Neural cell (in vitro differentiated cells): ENCODE measurements at regions not wholly inside any gene's neighbourhood (a gene's known extent, or its start where the extent isn't known, plus 50 kb on each side); places are given as distances from the start of the nearest gene placed in this dataset.

Experiments used
- H2AFZ ChIP-seq: fragments of 200-600, 300-800 bp; sonication (generic), shearing (Covaris generic); 2 replicates; pipeline ENCODE4 v1.6.0; 2014; ENCODE audit warnings: low read depth, mild to moderate bottlenecking, antibody characterized with exemption, low read length, moderate library complexity
- H3F3A ChIP-seq: fragments of 200-600 bp; shearing (Covaris generic); 2 replicates; pipeline ENCODE4 v1.6.1; 2016; ENCODE audit warnings: mild to moderate bottlenecking, moderate library complexity, mixed read lengths, antibody characterized with exemption, low read length; ENCODE audit not compliant: insufficient read depth, poor library complexity, severe bottlenecking
- H3K27ac ChIP-seq: fragments of 200-600, 300-800 bp; sonication (generic), shearing (Covaris generic); 2 replicates; pipeline ENCODE4 v1.5.1; 2014; ENCODE audit warnings: mild to moderate bottlenecking, low read length, moderate library complexity
- H3K27me3 ChIP-seq: fragments of 300-800, 200-600 bp; sonication (generic), shearing (Covaris generic); 2 replicates; pipeline ENCODE4 v1.6.0; 2014; ENCODE audit warnings: mild to moderate bottlenecking, low read depth, low read length, moderate library complexity; ENCODE audit not compliant: insufficient read depth
- H3K36me3 ChIP-seq: fragments of 300-800, 200-600 bp; sonication (generic), shearing (Covaris generic); 2 replicates; pipeline ENCODE4 v1.5.1; 2014; ENCODE audit warnings: mild to moderate bottlenecking, antibody characterized with exemption, low read length, moderate library complexity; ENCODE audit not compliant: insufficient read depth
- H3K4me2 ChIP-seq: fragments of 300-800, 200-600 bp; sonication (generic), shearing (Covaris generic); 2 replicates; pipeline ENCODE4 v1.6.0; 2014; ENCODE audit warnings: mild to moderate bottlenecking, low read length
- H3K4me3 ChIP-seq: fragments of 300-800, 200-600 bp; sonication (generic), shearing (Covaris generic); 2 replicates; pipeline ENCODE4 v1.5.1; 2014; ENCODE audit warnings: mild to moderate bottlenecking, low read length, moderate library complexity
- H3K79me2 ChIP-seq: fragments of 200-600 bp; shearing (Covaris generic); replicated peaks from 2 replicates; pipeline ENCODE4 v1.6.0; 2014; ENCODE audit warnings: mild to moderate bottlenecking, low read length, moderate library complexity; ENCODE audit not compliant: insufficient read depth
- H3K9ac ChIP-seq: fragments of 300-800, 200-600 bp; sonication (generic), shearing (Covaris generic); 2 replicates; pipeline ENCODE4 v1.6.1; 2016; ENCODE audit warnings: mild to moderate bottlenecking, low read length, mixed read lengths
- H3K9me2 ChIP-seq: fragments of 200-600 bp; shearing (Covaris generic); 2 replicates; pipeline ENCODE4 v1.6.1; 2016; ENCODE audit warnings: mild to moderate bottlenecking, low read length, mixed read lengths; ENCODE audit not compliant: insufficient read depth
- H3K9me3 ChIP-seq: fragments of 200-600, 300-800 bp; sonication (generic), shearing (Covaris generic); 2 replicates; pipeline ENCODE4 v1.6.1; 2016; ENCODE audit warnings: mild to moderate bottlenecking, mixed run types, low read length, moderate library complexity, mixed read lengths
- H4K20me1 ChIP-seq: fragments of 200-600 bp; shearing (Covaris generic); 2 replicates; pipeline ENCODE4 v1.6.1; 2016; ENCODE audit warnings: mild to moderate bottlenecking, mixed run types; ENCODE audit not compliant: insufficient read depth
- CTCF ChIP-seq: fragments of 450-650 bp; IDR thresholded peaks from 2 replicates; pipeline ENCODE4 v1.5.1; 2014; ENCODE audit warnings: antibody characterized with exemption, mild to moderate bottlenecking, moderate library complexity; ENCODE audit not compliant: poor library complexity, severe bottlenecking
- EP300 ChIP-seq: fragments of 450-650 bp; conservative IDR thresholded peaks from 2 replicates; pipeline ENCODE4 v1.6.1; 2014; ENCODE audit warnings: antibody characterized with exemption, mild to moderate bottlenecking, moderate library complexity; ENCODE audit not compliant: poor library complexity, severe bottlenecking
- EZH2 ChIP-seq: fragments of 200-600, 300-800 bp; shearing (Covaris generic), sonication (generic); IDR thresholded peaks from 2 replicates; pipeline ENCODE4 v1.6.1; 2014; ENCODE audit warnings: antibody characterized with exemption, low read length, borderline replicate concordance, mild to moderate bottlenecking; ENCODE audit not compliant: insufficient read depth, poor library complexity, severe bottlenecking
- MXI1 ChIP-seq: fragments of 450-650 bp; conservative IDR thresholded peaks from 2 replicates; pipeline ENCODE4 v1.6.1; 2014; ENCODE audit warnings: antibody characterized with exemption, mild to moderate bottlenecking; ENCODE audit not compliant: poor library complexity, severe bottlenecking
- POLR2AphosphoS5 ChIP-seq: IDR thresholded peaks from 2 replicates; pipeline ENCODE4 v1.6.1; 2012
- RAD21 ChIP-seq: fragments of 450-650 bp; conservative IDR thresholded peaks from 2 replicates; pipeline ENCODE4 v1.6.1; 2014; ENCODE audit warnings: antibody characterized with exemption, mild to moderate bottlenecking, moderate library complexity
- REST ChIP-seq: IDR thresholded peaks from 2 replicates; pipeline ENCODE4 v1.6.1; 2012; ENCODE audit warnings: borderline replicate concordance
- SMC3 ChIP-seq: fragments of 450-650 bp; conservative IDR thresholded peaks from 2 replicates; pipeline ENCODE4 v1.6.1; 2014; ENCODE audit warnings: antibody characterized with exemption, mild to moderate bottlenecking, moderate library complexity; ENCODE audit not compliant: poor library complexity
- TAF1 ChIP-seq: IDR thresholded peaks from 2 replicates; pipeline ENCODE4 v1.6.1; 2012; ENCODE audit warnings: low read depth

- H2AFZ ChIP-seq: no peak overlapping the region
- no peaks in the 10 kb centered on the region for H3K36me3 ChIP-seq
- no peak overlapping the region for H3K4me2 ChIP-seq
- H3K9me3 ChIP-seq: no peaks in the 10 kb centered on the region
- no peaks in the 10 kb centered on the region for H3K79me2 ChIP-seq
- no peaks in the 10 kb centered on the region for H4K20me1 ChIP-seq
- no peak overlapping the region for H3K4me3 ChIP-seq
- no peaks in the 10 kb centered on the region for H3F3A ChIP-seq
- no peak overlapping the region for H3K9ac ChIP-seq
- TF ChIP-seq EP300 (no peak), RAD21 (no peak), SMC3 (no peak), EZH2 (no peak), CTCF (no peak), TAF1 (no peak), MXI1 (no peak), REST (no peak), POLR2AphosphoS5 (no peak)
- H3K9me2 ChIP-seq: no peaks in the 10 kb centered on the region
- no peak overlapping the region for H3K27ac ChIP-seq
- H3K27me3 ChIP-seq: no peaks in the 10 kb centered on the region
Observed at GRCh38 chr10:89915968-89916367, 214.6 kb downstream of the KIF20B start.

GRCh38 chr10:89916468-89917215, 215.3 kb downstream of the KIF20B start:
- no peaks in the 10 kb centered on the region for H3F3A ChIP-seq
- TF ChIP-seq CTCF (no peak), POLR2AphosphoS5 (no peak)
- H3K36me3 ChIP-seq: no peaks in the 10 kb centered on the region
- no peak overlapping the region for H3K4me2 ChIP-seq
- no peak overlapping the region for H3K27ac ChIP-seq
- no peaks in the 10 kb centered on the region for H3K9me3 ChIP-seq
- H2AFZ ChIP-seq: no peak overlapping the region
- H3K79me2 ChIP-seq: no peaks in the 10 kb centered on the region
- H3K9ac ChIP-seq: no peak overlapping the region
- H3K9me2 ChIP-seq: no peaks in the 10 kb centered on the region
- H3K27me3 ChIP-seq: no peaks in the 10 kb centered on the region
- H3K4me3 ChIP-seq: no peak overlapping the region
- no peaks in the 10 kb centered on the region for H4K20me1 ChIP-seq
